B cell (primary cell): ENCODE measurements at regions not wholly inside any gene's neighbourhood (a gene's known extent, or its start where the extent isn't known, plus 50 kb on each side); places are given as distances from the start of the nearest gene placed in this dataset.

Source experiments
- ATAC-seq: fragments of 200-7000 bp; cut with Tn5 transposase; one replicate; pipeline ENCODE4 v1.10.0; 2021; ENCODE audit warnings: low read depth, mild to moderate bottlenecking, moderate number of reproducible peaks, moderate library complexity
- CTCF ChIA-PET: fragments of 350-600 bp; sonication (Branson Sonifier 250); formaldehyde crosslinking; loops from one replicate; lab custom pipeline; 2021; ENCODE audit warnings: antibody characterized with exemption, inconsistent platforms; lab: Charles Lee
- POLR2A ChIA-PET: fragments of 350-600 bp; sonication (Branson Sonifier 250); formaldehyde crosslinking; loops from one replicate; lab custom pipeline; 2021; ENCODE audit warnings: antibody characterized with exemption; lab: Charles Lee
- DNase-seq: peaks from one replicate; pipeline ENCODE4 v3.0.0; 2013
- H2AFZ ChIP-seq: 2 replicates; pipeline ENCODE4 v1.6.1; 2012; ENCODE audit warnings: mild to moderate bottlenecking, low read depth, low read length; ENCODE audit not compliant: insufficient read depth, poor library complexity, severe bottlenecking
- H3K27ac ChIP-seq, 2 donors: 1 replicate in 1 of 2; 2 replicates in 1 of 2; pipeline ENCODE4 v1.5.1; 2012 to 2013; ENCODE audit warnings: low read length in 2 of 2, mild to moderate bottlenecking in 2 of 2, moderate library complexity in 1 of 2
- H3K27me3 ChIP-seq, 4 experiments: fragments of 200-600 bp in 1 of 4; sonication (generic) in 1 of 4; replicated peaks in 1 of 4; 1 replicate in 2 of 4; 2 replicates in 2 of 4; pipeline versions ENCODE4 v1.6.1 to v1.7.0; 2013 to 2016; ENCODE audit warnings: low read length in 3 of 4, mild to moderate bottlenecking in 2 of 4, mixed read lengths in 1 of 4, moderate library complexity in 1 of 4; ENCODE audit not compliant: insufficient read depth in 4 of 4, control insufficient read depth in 3 of 4; ENCODE audit errors: control extremely low read depth in 1 of 4
- H3K36me3 ChIP-seq, 2 experiments: replicated peaks in 1 of 2; 1 replicate in 1 of 2; 2 replicates in 1 of 2; pipeline versions ENCODE4 v1.6.1 to v1.7.1; 2013; ENCODE audit warnings: low read length in 1 of 2; ENCODE audit not compliant: insufficient read depth in 2 of 2, control insufficient read depth in 1 of 2; ENCODE audit errors: control extremely low read depth in 1 of 2, extremely low read depth in 1 of 2
- H3K4me1 ChIP-seq, 2 donors: fragments of 200-600 bp in 1 of 2; sonication (generic) in 1 of 2; 1 replicate in 1 of 2; 2 replicates in 1 of 2; pipeline versions ENCODE4 v1.5.1 to v1.6.1; 2013 to 2017; ENCODE audit warnings: low read length in 2 of 2; ENCODE audit not compliant: control insufficient read depth in 2 of 2, insufficient read depth in 2 of 2
- H3K4me2 ChIP-seq: replicated peaks from 2 replicates; pipeline ENCODE3; 2012; ENCODE audit warnings: mild to moderate bottlenecking, low read depth, low read length; ENCODE audit not compliant: poor library complexity, severe bottlenecking
- H3K4me3 ChIP-seq, 5 experiments: fragments of 200-600 bp in 1 of 5; sonication (generic) in 1 of 5; 1 replicate in 3 of 5; 2 replicates in 2 of 5; pipeline versions ENCODE4 v1.5.1 to v1.7.0; 2011 to 2016; ENCODE audit warnings: low read length in 4 of 5, mild to moderate bottlenecking in 4 of 5, low read depth in 2 of 5, control low read depth in 1 of 5, moderate library complexity in 1 of 5; ENCODE audit not compliant: insufficient read depth in 1 of 5; ENCODE audit errors: control extremely low read depth in 1 of 5, extremely low read depth in 1 of 5
- H3K79me2 ChIP-seq: fragments of 200-600 bp; sonication (generic); one replicate; pipeline ENCODE4 v1.6.0; 2016; ENCODE audit warnings: low read length; ENCODE audit not compliant: control insufficient read depth, insufficient read depth
- H3K9ac ChIP-seq: fragments of 200-600 bp; sonication (generic); 2 replicates; pipeline ENCODE4 v1.6.1; 2017; ENCODE audit warnings: mild to moderate bottlenecking, low read length, moderate library complexity
- H3K9me3 ChIP-seq, 3 donors: one replicate each; pipeline versions ENCODE4 v1.6.1 to v1.7.1; 2013; ENCODE audit warnings: low read length in 2 of 3; ENCODE audit not compliant: control insufficient read depth in 2 of 3, insufficient read depth in 1 of 3; ENCODE audit errors: control extremely low read depth in 1 of 3
- H4K20me1 ChIP-seq: 2 replicates; pipeline ENCODE4 v1.6.0; 2012; ENCODE audit warnings: mild to moderate bottlenecking, low read length; ENCODE audit not compliant: insufficient read depth, control insufficient read depth, poor library complexity, severe bottlenecking
- H3K27ac Mint-ChIP-seq: one replicate; pipeline ENCODE4 v1.8.0; 2021; ENCODE audit warnings: mixed read lengths
- H3K27me3 Mint-ChIP-seq: one replicate; pipeline ENCODE4 v1.8.0; 2021; ENCODE audit warnings: mixed read lengths
- H3K4me1 Mint-ChIP-seq: one replicate; pipeline ENCODE4 v1.8.0; 2021; ENCODE audit warnings: mixed read lengths
- H3K4me3 Mint-ChIP-seq: one replicate; pipeline ENCODE4 v1.8.0; 2021; ENCODE audit warnings: mixed read lengths
- H3K9me3 Mint-ChIP-seq: one replicate; pipeline ENCODE4 v1.8.0; 2022; ENCODE audit warnings: mixed read lengths; ENCODE audit not compliant: insufficient read depth
- CTCF ChIP-seq: fragments of 200-600 bp; IDR thresholded peaks from one replicate; pipeline ENCODE4 v1.8.0; 2022; ENCODE audit warnings: antibody characterized with exemption, mild to moderate bottlenecking
- EZH2 ChIP-seq: IDR thresholded peaks from 2 replicates; pipeline ENCODE4 v1.6.1; 2012; ENCODE audit warnings: borderline replicate concordance, low read depth, mild to moderate bottlenecking, moderate library complexity, low read length; ENCODE audit not compliant: insufficient read depth, poor library complexity, severe bottlenecking
- WGBS: methylation state at CpG from one replicate; pipeline ENCODE4 v1.1.5; 2013; ENCODE audit warnings: missing lambda C conversion rate; ENCODE audit not compliant: insufficient coverage; 5-methylcytosine and 5-hydroxymethylcytosine counted together
- intact Hi-C: fragments of 100-400 bp; cut with micrococcal nuclease; formaldehyde crosslinking; loops from one replicate; pipeline ENCODE4 v1.10.0; 2022

GRCh38 chr4:77358315-77358928 is 201.4 kb downstream of the CCNG2 start:
- 100% methylated on average over 1 of the region's 2 CpGs for WGBS
- H2AFZ ChIP-seq, result no peak overlapping the region
- ChIA-PET CTCF (interaction anchor here (0.6 to 1.9 kb wide), 10 partner anchors 9 to 927 kb away, joined by 3 to 15 read pairs (median 3); no protein-coding TSS in a partner anchor), POLR2A (no interaction called here)
- no peak overlapping the region for H3K27ac ChIP-seq
- H3K36me3 ChIP-seq, result no peaks in the 10 kb centered on the region
- no peak overlapping the region for H3K9ac ChIP-seq
- no peak overlapping the region for H3K27ac Mint-ChIP-seq
- H3K27me3 ChIP-seq, result no peaks in the 10 kb centered on the region
- H3K4me1 Mint-ChIP-seq, result peaks cover 14% of the 10 kb centered on the region
- DNase-seq (peak; percentile 31), ATAC-seq (no peak)
- peak; percentile 55 for TF ChIP-seq CTCF
- TF ChIP-seq EZH2, result no peak
- no peak overlapping the region for H3K4me3 ChIP-seq
- H3K4me2 ChIP-seq, result no peak overlapping the region
- no peaks in the 10 kb centered on the region for H4K20me1 ChIP-seq
- H3K79me2 ChIP-seq, result no peaks in the 10 kb centered on the region
- no peak overlapping the region for H3K4me3 Mint-ChIP-seq
- intact Hi-C loops, result no loop called here
- H3K9me3 ChIP-seq, result no peaks in the 10 kb centered on the region
- H3K27me3 Mint-ChIP-seq, result no peaks in the 10 kb centered on the region
- no peaks in the 10 kb centered on the region for H3K9me3 Mint-ChIP-seq
- H3K4me1 ChIP-seq, result peaks cover 8 to 9% of the 10 kb centered on the region in 2 donors

- H2AFZ ChIP-seq, result no peak overlapping the region
- Mint-ChIP-seq H3K27me3 (no peaks in the 10 kb centered on the region), H3K4me3 (no peak overlapping the region), H3K4me1 (peaks cover 4% of the 10 kb centered on the region), H3K27ac (no peak overlapping the region), H3K9me3 (no peaks in the 10 kb centered on the region)
- H3K36me3 ChIP-seq, result no peaks in the 10 kb centered on the region
- 36% methylated on average over 2 of the region's 4 CpGs for WGBS
- no peak overlapping the region for H3K4me2 ChIP-seq
- POLR2A ChIA-PET, result no interaction called here
- no peak for ATAC-seq
- H3K9me3 ChIP-seq, result no peaks in the 10 kb centered on the region
- no peak for TF ChIP-seq CTCF
- no peak for TF ChIP-seq EZH2
- H3K4me1 ChIP-seq, result no peaks in the 10 kb centered on the region
- intact Hi-C loops, result no loop called here
- H3K4me3 ChIP-seq, result no peak overlapping the region
- no peak overlapping the region for H3K9ac ChIP-seq
- no peak overlapping the region for H3K27ac ChIP-seq
- H4K20me1 ChIP-seq, result no peaks in the 10 kb centered on the region
- CTCF ChIA-PET, result no interaction called here
- H3K27me3 ChIP-seq, result no peaks in the 10 kb centered on the region
- no peaks in the 10 kb centered on the region for H3K79me2 ChIP-seq
- no peak for DNase-seq
Observed at GRCh38 chr4:77360451-77360850, 203.4 kb downstream of the CCNG2 start.
